GM12878 (cell line): ENCODE measurements at regions not wholly inside any gene's neighbourhood (a gene's known extent, or its start where the extent isn't known, plus 50 kb on each side); places are given as distances from the start of the nearest gene placed in this dataset.

Source experiments
- CBX5 ChIP-seq: sonication (generic); IDR thresholded peaks from 2 replicates; pipeline ENCODE4 v1.6.1; 2016; ENCODE audit warnings: low read depth, moderate library complexity, mild to moderate bottlenecking, inconsistent platforms
- CEBPB ChIP-seq, 2 experiments: fragments of 150-350 bp in 1 of 2; IDR thresholded peaks; 2 replicates each; pipeline ENCODE4 v1.6.1; 2012 to 2014; ENCODE audit warnings: low read depth in 2 of 2, low read length in 2 of 2, borderline replicate concordance in 1 of 2, inconsistent platforms in 1 of 2
- CHD2 ChIP-seq: IDR thresholded peaks from 2 replicates; pipeline ENCODE4 v1.6.1; 2011; ENCODE audit warnings: low read depth, low read length, improper control_type of control experiment, borderline replicate concordance
- ESRRA ChIP-seq: IDR thresholded peaks from 2 replicates; pipeline ENCODE4 v1.6.1; 2012; ENCODE audit warnings: mild to moderate bottlenecking, low read length, improper control_type of control experiment
- EZH2 ChIP-seq: IDR thresholded peaks from 2 replicates; pipeline ENCODE4 v1.6.1; 2012; ENCODE audit warnings: low read depth, mild to moderate bottlenecking, control low read depth, inconsistent platforms, low read length, borderline replicate concordance; ENCODE audit not compliant: control insufficient read depth
- FOS ChIP-seq: IDR thresholded peaks from 3 replicates; pipeline ENCODE4 v1.6.1; 2011; ENCODE audit warnings: borderline replicate concordance; ENCODE audit not compliant: insufficient read length; ENCODE audit errors: extremely low read depth
- HDAC2 ChIP-seq: fragments of 200-600 bp; sonication (generic); IDR thresholded peaks from 2 replicates; pipeline ENCODE4 v1.6.1; 2017
- JUNB ChIP-seq: IDR thresholded peaks from 2 replicates; pipeline ENCODE4 v1.6.1; 2016; ENCODE audit warnings: antibody characterized with exemption, mild to moderate bottlenecking
- NFIC ChIP-seq: IDR thresholded peaks from 2 replicates; pipeline ENCODE4 v1.6.1; 2012; ENCODE audit warnings: low read depth, mild to moderate bottlenecking, inconsistent platforms, low read length, moderate library complexity
- POLR2A ChIP-seq: IDR thresholded peaks from 2 replicates; pipeline ENCODE4 v1.6.1; 2011; ENCODE audit warnings: low read depth, mild to moderate bottlenecking, low read length
- RAD21 ChIP-seq: IDR thresholded peaks from 2 replicates; pipeline ENCODE4 v1.6.1; 2011; ENCODE audit warnings: mild to moderate bottlenecking, low read depth, low read length, moderate library complexity; ENCODE audit not compliant: insufficient read depth
- TF ChIP-seq, protein P1 (sequence below), 3 experiments: IDR thresholded peaks in 2 of 3; conservative IDR thresholded peaks in 1 of 3; 2 replicates each; pipeline ENCODE4 v1.5.1; 2011; ENCODE audit warnings: low read depth in 3 of 3, low read length in 3 of 3, mild to moderate bottlenecking in 3 of 3, control low read depth in 2 of 3, moderate library complexity in 2 of 3, inconsistent platforms in 1 of 3, mixed read lengths in 1 of 3; ENCODE audit not compliant: control insufficient read depth in 2 of 3, insufficient read depth in 1 of 3; ENCODE audit errors: extremely low read depth in 1 of 3
- TF ChIP-seq, protein P2 (sequence below): IDR thresholded peaks from 2 replicates; pipeline ENCODE4 v1.6.1; 2011; ENCODE audit warnings: low read depth, mild to moderate bottlenecking, low read length, moderate library complexity, borderline replicate concordance; ENCODE audit errors: extremely low read depth

DNA sequence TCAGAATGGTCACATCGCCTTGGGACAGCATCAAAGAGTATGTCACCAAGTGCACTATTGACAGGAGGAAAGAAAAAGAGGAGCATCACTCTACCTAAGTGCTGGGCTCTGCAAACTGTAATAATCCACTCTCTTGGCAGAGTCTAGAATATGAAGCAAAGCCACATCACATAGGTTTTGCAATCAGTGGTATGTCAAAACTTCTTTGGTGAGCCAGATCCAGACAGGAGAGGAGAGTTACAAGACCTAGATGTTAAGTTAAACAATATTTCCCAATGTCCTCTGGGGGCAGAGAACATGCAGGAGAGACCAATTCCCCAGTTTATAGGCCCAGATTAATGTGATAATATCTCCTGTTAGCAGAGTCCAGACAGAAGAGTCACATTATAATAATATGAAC is 1032.6 kb upstream of the AMELY start:
- no peak for TF ChIP-seq ESRRA
- TF ChIP-seq CBX5: no peak
- TF ChIP-seq, protein P1, sequence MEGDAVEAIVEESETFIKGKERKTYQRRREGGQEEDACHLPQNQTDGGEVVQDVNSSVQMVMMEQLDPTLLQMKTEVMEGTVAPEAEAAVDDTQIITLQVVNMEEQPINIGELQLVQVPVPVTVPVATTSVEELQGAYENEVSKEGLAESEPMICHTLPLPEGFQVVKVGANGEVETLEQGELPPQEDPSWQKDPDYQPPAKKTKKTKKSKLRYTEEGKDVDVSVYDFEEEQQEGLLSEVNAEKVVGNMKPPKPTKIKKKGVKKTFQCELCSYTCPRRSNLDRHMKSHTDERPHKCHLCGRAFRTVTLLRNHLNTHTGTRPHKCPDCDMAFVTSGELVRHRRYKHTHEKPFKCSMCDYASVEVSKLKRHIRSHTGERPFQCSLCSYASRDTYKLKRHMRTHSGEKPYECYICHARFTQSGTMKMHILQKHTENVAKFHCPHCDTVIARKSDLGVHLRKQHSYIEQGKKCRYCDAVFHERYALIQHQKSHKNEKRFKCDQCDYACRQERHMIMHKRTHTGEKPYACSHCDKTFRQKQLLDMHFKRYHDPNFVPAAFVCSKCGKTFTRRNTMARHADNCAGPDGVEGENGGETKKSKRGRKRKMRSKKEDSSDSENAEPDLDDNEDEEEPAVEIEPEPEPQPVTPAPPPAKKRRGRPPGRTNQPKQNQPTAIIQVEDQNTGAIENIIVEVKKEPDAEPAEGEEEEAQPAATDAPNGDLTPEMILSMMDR (IDR thresholded peaks at IDR 0.05 in 2 of 3, conservative IDR thresholded peaks at IDR 0.05 in 1 of 3; ENCODE audit: control insufficient read depth in 2 of 3, extremely low read depth in 1 of 3, insufficient read depth in 1 of 3, low read depth in 3 of 3, low read length in 3 of 3): no peak
- no peak for TF ChIP-seq EZH2
- TF ChIP-seq RAD21: no peak
- TF ChIP-seq JUNB: no peak
- TF ChIP-seq NFIC: no peak
- TF ChIP-seq, protein P2, sequence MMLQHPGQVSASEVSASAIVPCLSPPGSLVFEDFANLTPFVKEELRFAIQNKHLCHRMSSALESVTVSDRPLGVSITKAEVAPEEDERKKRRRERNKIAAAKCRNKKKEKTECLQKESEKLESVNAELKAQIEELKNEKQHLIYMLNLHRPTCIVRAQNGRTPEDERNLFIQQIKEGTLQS: no peak
- no peak for TF ChIP-seq POLR2A
- TF ChIP-seq CHD2: no peak
- no peak for TF ChIP-seq CEBPB (IDR thresholded peaks at IDR 0.05; ENCODE audit: borderline replicate concordance in 1 of 2, low read depth in 2 of 2, low read length in 2 of 2)
- no peak for TF ChIP-seq HDAC2
- no peak for TF ChIP-seq FOS
